Breast epithelium (tissue), 3 donors: ENCODE measurements at regions not wholly inside any gene's neighbourhood (a gene's known extent, or its start where the extent isn't known, plus 50 kb on each side); places are given as distances from the start of the nearest gene placed in this dataset.

Experiments
- POLR2A ChIP-seq: fragments of 450-650 bp; IDR thresholded peaks from one replicate; pipeline ENCODE4 v1.6.1; 2016; ENCODE audit warnings: antibody characterized with exemption, mild to moderate bottlenecking, moderate library complexity
- POLR2AphosphoS5 ChIP-seq, 3 donors: sonication (generic); formaldehyde crosslinking; IDR thresholded peaks; one replicate each; pipeline ENCODE4 v1.6.1; 2017; ENCODE audit warnings: antibody characterized with exemption in 3 of 3
- TF ChIP-seq, protein P1 (sequence below), 3 donors: fragments of 450-650 bp; IDR thresholded peaks; one replicate each; pipeline ENCODE4 v1.5.1; 2016 to 2017; ENCODE audit warnings: antibody characterized with exemption in 3 of 3, mild to moderate bottlenecking in 3 of 3, moderate library complexity in 3 of 3

DNA sequence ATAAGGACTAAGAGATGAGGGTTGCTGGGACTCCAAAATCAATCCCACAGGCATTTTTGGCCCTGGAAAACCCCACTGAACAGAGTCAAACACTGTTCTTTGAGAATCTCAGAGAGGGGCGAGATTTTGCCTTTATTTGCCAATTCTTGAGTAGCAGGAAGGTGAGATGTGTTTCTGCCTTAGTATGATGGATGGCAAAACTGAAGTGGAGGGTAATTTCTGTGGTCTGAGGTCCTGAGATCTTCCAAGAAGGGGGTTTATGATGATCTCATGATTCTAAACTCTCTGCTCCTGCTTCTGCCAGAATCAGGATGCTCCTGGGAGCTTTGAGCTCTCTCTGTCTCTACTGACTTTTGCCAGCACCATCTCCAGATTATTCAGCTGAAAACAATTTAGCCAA, 174.8 kb upstream of the CLINT1 start:
- TF ChIP-seq, protein P1, sequence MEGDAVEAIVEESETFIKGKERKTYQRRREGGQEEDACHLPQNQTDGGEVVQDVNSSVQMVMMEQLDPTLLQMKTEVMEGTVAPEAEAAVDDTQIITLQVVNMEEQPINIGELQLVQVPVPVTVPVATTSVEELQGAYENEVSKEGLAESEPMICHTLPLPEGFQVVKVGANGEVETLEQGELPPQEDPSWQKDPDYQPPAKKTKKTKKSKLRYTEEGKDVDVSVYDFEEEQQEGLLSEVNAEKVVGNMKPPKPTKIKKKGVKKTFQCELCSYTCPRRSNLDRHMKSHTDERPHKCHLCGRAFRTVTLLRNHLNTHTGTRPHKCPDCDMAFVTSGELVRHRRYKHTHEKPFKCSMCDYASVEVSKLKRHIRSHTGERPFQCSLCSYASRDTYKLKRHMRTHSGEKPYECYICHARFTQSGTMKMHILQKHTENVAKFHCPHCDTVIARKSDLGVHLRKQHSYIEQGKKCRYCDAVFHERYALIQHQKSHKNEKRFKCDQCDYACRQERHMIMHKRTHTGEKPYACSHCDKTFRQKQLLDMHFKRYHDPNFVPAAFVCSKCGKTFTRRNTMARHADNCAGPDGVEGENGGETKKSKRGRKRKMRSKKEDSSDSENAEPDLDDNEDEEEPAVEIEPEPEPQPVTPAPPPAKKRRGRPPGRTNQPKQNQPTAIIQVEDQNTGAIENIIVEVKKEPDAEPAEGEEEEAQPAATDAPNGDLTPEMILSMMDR (IDR thresholded peaks at IDR 0.05), result no peak
- TF ChIP-seq POLR2AphosphoS5 (IDR thresholded peaks at IDR 0.05) (no peak), POLR2A (no peak)
